Astrocyte of the cerebellum (primary cell): ENCODE measurements at regions not wholly inside any gene's neighbourhood (a gene's known extent, or its start where the extent isn't known, plus 50 kb on each side); places are given as distances from the start of the nearest gene placed in this dataset.

Experiments used
- DNase-seq: peaks from one replicate; pipeline ENCODE4 v3.0.0-alpha.2; 2011; ENCODE audit warnings: low read depth
- H3K4me3 ChIP-seq: 2 replicates; pipeline ENCODE4 v1.5.1; 2011; ENCODE audit warnings: mild to moderate bottlenecking, low read depth, low read length, moderate library complexity
- CTCF ChIP-seq: IDR thresholded peaks from 2 replicates; pipeline ENCODE4 v1.5.1; 2012; ENCODE audit warnings: low read length, low read depth, moderate library complexity, mild to moderate bottlenecking; ENCODE audit errors: missing control alignments
- in situ Hi-C: cut with HindIII; loops from 2 replicates; pipeline ENCODE4 v1.10.0; 2017; ENCODE audit warnings: low sequenced_read_pairs

GRCh38 chr5:135635451-135635850 is 56.7 kb upstream of the CXCL14 start:
- in situ Hi-C loops, result no loop called here
- no peak for DNase-seq
- no peak for TF ChIP-seq CTCF
- no peak overlapping the region for H3K4me3 ChIP-seq

DNA sequence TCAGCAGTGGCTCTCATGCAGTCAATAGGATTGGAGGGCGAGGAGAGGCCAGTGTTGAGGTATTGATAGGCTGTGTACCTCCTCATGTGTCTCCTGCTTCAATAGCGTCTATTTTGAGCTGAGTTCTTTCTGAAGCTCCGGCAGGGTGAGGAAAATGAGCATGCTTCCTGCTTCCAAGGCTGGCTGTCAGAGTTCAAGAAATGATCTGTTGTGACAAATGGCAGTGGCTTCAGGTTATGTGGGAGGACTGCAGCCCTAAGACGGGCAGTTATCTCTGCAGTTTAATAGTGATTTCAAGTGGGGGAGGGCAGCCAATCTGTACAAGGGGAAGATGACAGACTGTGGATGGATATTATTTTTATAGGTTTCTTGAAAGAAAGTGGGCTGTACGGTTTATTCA is 54.0 kb upstream of the CXCL14 start:
- no peak for DNase-seq
- no peak for TF ChIP-seq CTCF
- in situ Hi-C loops, result no loop called here
- H3K4me3 ChIP-seq, result no peak overlapping the region

GRCh38 chr5:135631391-135631790 is 52.6 kb upstream of the CXCL14 start:
- TF ChIP-seq CTCF, result no peak
- in situ Hi-C loops, result no loop called here
- DNase-seq, result no peak
- no peak overlapping the region for H3K4me3 ChIP-seq

- in situ Hi-C loops, result no loop called here
- TF ChIP-seq CTCF, result no peak
- DNase-seq, result no peak
- no peak overlapping the region for H3K4me3 ChIP-seq
These were observed 50.9 kb upstream of the CXCL14 start for GRCh38 chr5:135629666-135630065.

DNA sequence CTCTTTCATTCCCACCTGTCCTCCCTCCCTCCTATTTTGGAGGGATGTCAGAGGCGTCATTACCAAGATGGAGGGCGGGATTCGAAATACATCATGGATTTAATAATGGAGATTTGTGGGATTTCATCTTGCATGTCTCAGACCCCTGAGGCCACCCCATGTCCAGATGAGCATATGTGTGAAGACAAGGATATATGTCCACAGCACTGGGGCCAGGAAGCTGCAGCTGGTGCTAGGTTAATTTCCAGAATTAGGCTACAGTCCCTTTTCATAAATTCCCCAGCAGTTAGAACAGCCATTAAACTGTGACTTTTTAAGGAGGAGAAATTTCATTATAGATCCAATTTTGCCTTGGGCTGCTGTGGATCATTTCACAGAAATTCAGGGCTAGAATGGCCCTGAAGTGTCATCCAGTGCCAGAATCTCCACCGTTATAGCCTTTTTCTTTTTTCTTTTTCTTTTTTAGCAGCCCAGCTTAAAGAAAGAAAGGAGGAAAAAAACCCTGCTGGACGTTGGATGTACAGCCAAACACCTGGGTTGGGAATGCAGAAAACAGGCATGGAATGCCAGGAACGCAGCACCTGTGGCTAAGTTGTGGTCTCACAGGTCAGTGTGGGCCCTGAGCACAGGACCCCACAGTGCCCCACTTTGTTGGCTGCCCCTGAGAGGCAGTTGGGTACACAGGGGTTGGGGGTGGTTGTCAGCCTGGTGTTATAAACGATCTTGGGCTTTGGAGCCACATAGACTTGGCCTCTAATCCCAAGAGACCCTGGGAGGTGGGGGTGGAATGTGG is 50.2 kb upstream of the CXCL14 start:
- no peak for TF ChIP-seq CTCF
- no peak overlapping the region for H3K4me3 ChIP-seq
- in situ Hi-C loops, result no loop called here
- no peak for DNase-seq
